HG03342 (cell line): ENCODE measurements at regions not wholly inside any gene's neighbourhood (a gene's known extent, or its start where the extent isn't known, plus 50 kb on each side); places are given as distances from the start of the nearest gene placed in this dataset.
"Not testable (repeated sequence)": the region's sequence is repeated elsewhere in the genome, so short reads cannot be mapped to it uniquely, and the experiment has no call there.

Experiments
- ATAC-seq: cut with Tn5 transposase; IDR thresholded peaks from one replicate; pipeline ENCODE4 v1.9.1; 2021; ENCODE audit warnings: mild to moderate bottlenecking, moderate library complexity; ENCODE audit not compliant: unreplicated experiment

DNA sequence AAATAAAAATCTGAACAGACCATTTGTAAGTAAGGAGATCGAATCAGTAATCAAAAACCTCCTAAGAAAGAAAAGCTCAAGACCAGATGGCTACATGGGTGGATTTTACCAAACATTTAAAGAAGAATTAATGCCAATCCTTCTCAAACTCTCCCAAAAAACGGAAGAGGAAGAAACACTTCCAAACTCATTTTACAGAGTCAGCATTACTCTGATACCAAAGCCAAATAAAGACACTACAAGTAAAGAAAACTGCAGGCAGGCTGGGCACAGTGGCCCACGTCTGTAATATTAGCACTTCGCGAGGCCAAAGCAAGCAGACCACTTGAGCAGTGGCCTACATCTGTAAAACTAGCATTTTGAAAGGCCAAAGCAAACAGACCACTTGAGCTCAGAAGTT is 159.8 kb downstream of the DPY19L2 start:
- no peak for ATAC-seq

DNA sequence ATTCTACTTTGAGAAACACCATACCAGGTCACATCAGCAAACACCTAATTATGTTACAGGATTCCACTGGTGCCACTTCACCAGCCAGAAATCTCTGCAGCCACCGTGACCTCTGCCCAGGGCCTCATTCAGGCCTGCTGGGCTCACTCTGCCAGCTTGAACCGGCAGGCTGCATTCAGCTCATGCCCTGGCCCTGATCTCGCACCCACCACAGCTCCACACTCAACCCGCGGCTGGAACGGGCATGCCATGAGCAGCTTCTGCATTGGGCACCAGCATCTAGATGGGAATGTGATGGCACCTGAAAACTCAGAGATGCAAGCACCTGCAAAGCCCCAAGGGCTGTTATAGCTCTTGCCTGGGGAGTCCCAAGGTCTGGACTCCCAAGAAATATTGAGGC is 168.7 kb downstream of the DPY19L2 start:
- no peak for ATAC-seq

GRCh38 chr12:63498239-63498638 is 170.1 kb downstream of the DPY19L2 start:
- no peak for ATAC-seq

DNA sequence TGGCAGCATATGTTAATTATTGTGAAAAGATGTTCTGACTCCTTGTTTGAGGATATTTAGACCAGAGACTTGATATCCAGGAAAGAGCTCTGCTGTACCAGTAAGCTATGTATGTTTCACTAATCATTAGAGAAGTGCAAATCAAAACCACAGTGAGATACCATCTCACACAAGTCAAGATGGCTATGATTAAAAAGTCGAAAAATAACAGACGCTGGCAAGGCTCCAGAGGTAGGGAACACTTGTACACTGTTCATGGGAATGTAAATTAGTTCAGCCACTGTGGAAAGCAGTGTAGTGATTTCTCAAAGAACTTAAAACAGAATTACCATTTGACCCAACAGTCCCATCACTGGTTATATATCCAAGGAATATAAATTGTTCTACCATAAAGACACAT is 171.6 kb downstream of the DPY19L2 start:
- ATAC-seq, result no peak

GRCh38 chr12:63495974-63496373 is 172.3 kb downstream of the DPY19L2 start:
- no peak for ATAC-seq

- ATAC-seq, result not testable (repeated sequence)
These were observed 174.9 kb downstream of the DPY19L2 start for GRCh38 chr12:63493357-63493756.

- ATAC-seq, result no peak
These were observed 188.1 kb downstream of the DPY19L2 start for GRCh38 chr12:63480186-63480585.

GRCh38 chr12:63470161-63470560 is 198.1 kb downstream of the DPY19L2 start:
- no peak for ATAC-seq

- ATAC-seq, result no peak
These were observed 200.3 kb downstream of the DPY19L2 start for GRCh38 chr12:63467951-63468350.

- no peak for ATAC-seq
These were observed 210.4 kb downstream of the DPY19L2 start for GRCh38 chr12:63457857-63458256.

- ATAC-seq, result no peak
These were observed 210.9 kb downstream of the DPY19L2 start for GRCh38 chr12:63457428-63457827.

GRCh38 chr12:63450816-63451215 is 217.5 kb downstream of the DPY19L2 start:
- ATAC-seq, result no peak

GRCh38 chr12:63450334-63450733 is 218.0 kb downstream of the DPY19L2 start:
- no peak for ATAC-seq

DNA sequence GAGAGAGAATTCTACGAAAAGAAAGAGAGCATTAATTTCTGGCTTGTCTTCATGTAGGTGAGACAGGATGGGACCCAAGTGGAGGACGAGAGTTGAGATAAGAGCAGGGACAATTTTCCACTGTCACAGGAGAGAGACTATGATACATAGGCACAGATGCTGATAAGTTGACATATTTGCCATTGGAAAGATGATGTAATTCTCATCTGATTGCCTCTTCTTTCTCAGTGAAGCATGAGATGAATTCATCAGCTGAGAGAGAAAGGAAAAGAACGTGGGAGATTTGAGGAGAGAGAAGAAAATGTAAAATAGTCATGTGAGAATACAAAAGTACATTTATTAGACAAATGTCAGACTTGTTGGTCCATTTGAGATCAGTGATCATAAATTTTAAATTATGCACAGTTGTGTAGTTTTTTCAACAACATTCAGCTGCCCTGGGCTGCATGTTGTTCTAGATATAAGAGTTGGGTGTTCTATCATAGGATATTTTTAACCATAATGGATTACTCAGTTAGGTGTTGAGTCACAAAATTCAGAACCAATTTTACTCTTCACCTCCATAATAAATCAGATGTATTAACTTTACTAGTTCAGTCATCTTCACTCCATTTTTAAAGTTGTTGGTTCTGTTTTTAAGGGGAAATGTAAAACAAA is 222.9 kb downstream of the DPY19L2 start:
- ATAC-seq, result no peak

DNA sequence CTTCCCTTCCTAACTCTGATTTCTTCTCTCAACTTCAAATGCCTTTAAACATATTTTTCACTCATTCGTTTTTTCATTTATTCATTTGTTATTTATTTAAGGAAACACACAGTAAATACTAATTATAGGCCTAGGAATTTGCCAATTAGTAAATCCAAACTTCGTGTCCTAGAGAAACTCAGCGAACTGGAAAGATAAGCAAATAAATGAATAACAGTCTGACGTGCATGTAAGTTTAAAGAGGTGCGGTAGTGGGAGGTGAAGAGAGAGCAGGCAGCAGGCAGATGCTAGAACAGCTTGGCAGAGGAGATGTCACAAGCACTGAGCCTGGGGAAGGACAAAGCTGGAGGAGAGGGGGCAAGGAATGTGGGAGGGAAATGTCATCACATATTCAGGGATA is 228.2 kb downstream of the DPY19L2 start:
- no peak for ATAC-seq

DNA sequence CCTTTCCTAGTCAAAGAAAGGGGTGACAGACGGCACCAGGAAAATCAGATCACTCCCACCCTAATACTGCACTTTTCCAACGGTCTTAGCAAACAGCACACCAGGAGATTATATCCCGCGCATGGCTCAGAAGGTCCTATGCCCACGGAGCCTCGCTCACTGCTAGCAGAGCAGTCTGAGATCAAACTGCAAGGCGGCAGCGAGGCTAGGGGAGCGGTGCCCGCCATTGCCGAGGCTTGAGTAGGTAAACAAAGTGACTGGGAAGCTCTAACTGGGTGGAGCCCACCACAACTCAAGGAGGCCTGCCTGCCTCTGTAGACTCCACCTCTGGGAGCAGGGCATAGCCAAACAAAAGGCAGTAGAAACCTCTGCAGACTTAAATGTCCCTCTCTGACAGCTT is 233.9 kb downstream of the DPY19L2 start:
- not testable (repeated sequence) for ATAC-seq

DNA sequence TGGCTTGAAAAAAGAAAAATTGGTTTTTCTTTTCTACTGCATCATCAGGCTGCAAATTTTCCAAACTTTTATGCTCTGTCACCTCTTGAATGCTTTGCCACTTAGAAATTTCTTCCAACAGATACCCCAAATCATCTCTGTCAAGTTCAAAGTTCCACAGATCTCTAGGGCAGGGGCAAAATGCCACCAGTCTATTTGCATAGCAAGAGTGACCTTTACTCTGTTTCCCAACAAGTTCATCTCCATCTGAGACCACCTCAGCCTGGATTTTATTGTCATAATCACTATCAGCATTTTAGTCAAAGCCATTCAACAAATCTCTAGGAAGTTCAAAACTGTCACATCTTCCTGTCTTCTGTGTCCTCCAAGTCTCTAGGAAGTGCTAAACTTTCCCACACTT is 240.3 kb downstream of the DPY19L2 start:
- ATAC-seq, result not testable (repeated sequence)

DNA sequence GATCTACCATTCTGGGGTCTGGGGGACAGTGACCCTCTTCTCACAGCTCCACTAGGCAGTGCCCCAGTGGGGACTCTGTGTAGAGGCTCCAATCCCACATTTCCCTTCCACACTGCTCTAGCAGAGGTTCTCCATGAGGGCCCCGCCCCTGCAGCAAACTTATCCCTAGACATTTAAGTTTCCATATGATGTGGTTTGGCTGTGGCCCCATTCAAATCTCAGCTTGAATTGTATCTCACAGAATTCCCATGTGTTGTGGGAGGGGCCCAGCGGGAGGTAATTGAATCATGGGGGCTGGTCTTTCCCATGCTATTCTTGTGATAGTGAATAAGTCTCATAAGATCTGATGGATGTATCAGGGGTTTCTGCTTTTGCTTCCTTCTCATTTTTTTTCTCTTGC is 241.3 kb downstream of the DPY19L2 start:
- not testable (repeated sequence) for ATAC-seq

GRCh38 chr12:63424671-63425070 is 243.6 kb downstream of the DPY19L2 start:
- no peak for ATAC-seq

DNA sequence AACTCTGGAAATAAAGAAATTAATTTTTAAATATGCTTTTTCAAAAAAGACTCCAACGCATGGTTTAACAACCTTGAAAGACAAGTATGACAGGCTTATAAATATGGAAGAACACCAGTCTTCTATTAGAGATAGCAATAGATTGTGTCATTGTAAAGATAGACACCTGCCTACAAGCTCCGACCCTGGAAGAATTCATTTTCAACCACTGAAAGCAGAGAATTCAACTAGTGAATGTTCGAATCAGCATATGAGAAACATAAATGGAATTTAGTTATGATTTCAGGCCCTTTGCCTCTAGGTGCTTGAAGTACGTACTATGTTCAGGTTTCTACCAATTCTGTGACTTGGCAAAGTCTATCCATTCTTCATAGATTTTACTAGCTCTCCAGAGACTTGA is 244.5 kb downstream of the DPY19L2 start:
- no peak for ATAC-seq

DNA sequence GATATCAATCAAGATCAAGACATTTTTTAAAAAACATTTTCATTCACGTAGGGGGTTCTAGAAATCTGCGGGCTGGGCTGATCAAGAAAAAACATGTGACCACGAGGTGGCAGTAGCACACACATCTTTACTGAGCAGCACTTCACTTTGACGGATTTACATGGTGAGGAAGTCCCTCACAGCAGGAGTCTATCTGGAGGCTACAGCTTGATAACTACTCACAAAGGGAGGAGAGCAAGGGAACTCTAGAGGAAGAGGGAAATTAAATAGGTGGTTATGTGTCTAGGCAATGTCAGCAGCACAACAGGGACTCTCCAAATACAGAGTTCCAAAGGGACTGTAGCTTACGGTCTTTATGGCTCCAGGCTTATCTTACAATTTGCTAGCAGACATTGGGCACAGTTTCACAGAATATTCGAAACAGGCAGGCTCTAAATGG is 248.1 kb downstream of the DPY19L2 start:
- ATAC-seq, result peak; percentile 97

- no peak for ATAC-seq
These were observed 249.1 kb downstream of the DPY19L2 start for GRCh38 chr12:63419154-63419553.

- no peak for ATAC-seq
These were observed 251.5 kb downstream of the DPY19L2 start for GRCh38 chr12:63416788-63417187.
